ENCODE measurements at regions not wholly inside any gene's neighbourhood (a gene's known extent, or its start where the extent isn't known, plus 50 kb on each side); places are given as distances from the start of the nearest gene placed in this dataset.
A peak's percentile ranks its signal among the peaks of the same experiment; 100 is the strongest.

- TF ChIP-seq FOXP2 (optimal IDR thresholded peaks at IDR 0.05; ENCODE audit: borderline replicate concordance, extremely low read depth, extremely low read length, insufficient read depth) (no peak), POLR2AphosphoS5 (IDR thresholded peaks at IDR 0.05; ENCODE audit: low read depth, low read length) (no peak), REST (IDR thresholded peaks at IDR 0.05; ENCODE audit: insufficient read depth in 1 of 2, low read depth in 2 of 2, low read length in 2 of 2) (no peak), SIN3A (IDR thresholded peaks at IDR 0.05; ENCODE audit: borderline replicate concordance, insufficient read depth, low read length) (no peak), TAF1 (IDR thresholded peaks at IDR 0.05; ENCODE audit: borderline replicate concordance, insufficient read depth, low read length) (no peak)
Measured at GRCh38 chr17:77330602-77331081, 189.9 kb downstream of the SEC14L1 start.

GRCh38 chr17:77331301-77331864 is 190.6 kb downstream of the SEC14L1 start:
- TF ChIP-seq POLR2AphosphoS5 (IDR thresholded peaks at IDR 0.05; ENCODE audit: low read depth, low read length) (no peak), FOXP2 (optimal IDR thresholded peaks at IDR 0.05; ENCODE audit: borderline replicate concordance, extremely low read depth, extremely low read length, insufficient read depth) (peak; percentile 27), TAF1 (IDR thresholded peaks at IDR 0.05; ENCODE audit: borderline replicate concordance, insufficient read depth, low read length) (no peak), SIN3A (IDR thresholded peaks at IDR 0.05; ENCODE audit: borderline replicate concordance, insufficient read depth, low read length) (no peak), REST (IDR thresholded peaks at IDR 0.05; ENCODE audit: insufficient read depth in 1 of 2, low read depth in 2 of 2, low read length in 2 of 2) (no peak)

GRCh38 chr17:77332034-77332971 is 191.5 kb downstream of the SEC14L1 start:
- TF ChIP-seq REST (IDR thresholded peaks at IDR 0.05; ENCODE audit: insufficient read depth in 1 of 2, low read depth in 2 of 2, low read length in 2 of 2) (no peak), POLR2AphosphoS5 (IDR thresholded peaks at IDR 0.05; ENCODE audit: low read depth, low read length) (no peak), SIN3A (IDR thresholded peaks at IDR 0.05; ENCODE audit: borderline replicate concordance, insufficient read depth, low read length) (no peak), FOXP2 (optimal IDR thresholded peaks at IDR 0.05; ENCODE audit: borderline replicate concordance, extremely low read depth, extremely low read length, insufficient read depth) (no peak), TAF1 (IDR thresholded peaks at IDR 0.05; ENCODE audit: borderline replicate concordance, insufficient read depth, low read length) (no peak)

- TF ChIP-seq REST (IDR thresholded peaks at IDR 0.05; ENCODE audit: insufficient read depth in 1 of 2, low read depth in 2 of 2, low read length in 2 of 2), result no peak
- TF ChIP-seq POLR2AphosphoS5 (IDR thresholded peaks at IDR 0.05; ENCODE audit: low read depth, low read length), result no peak
- no peak for TF ChIP-seq TAF1 (IDR thresholded peaks at IDR 0.05; ENCODE audit: borderline replicate concordance, insufficient read depth, low read length)
Measured at GRCh38 chr17:77332981-77333685, 192.4 kb downstream of the SEC14L1 start.

All from PFSK-1 (cell line).